NCI-H524 (cell line): ENCODE measurements at regions not wholly inside any gene's neighbourhood (a gene's known extent, or its start where the extent isn't known, plus 50 kb on each side); places are given as distances from the start of the nearest gene placed in this dataset.

Experiments used
- DNase-seq, 2 experiments: peaks; one replicate each; lab custom pipeline; 2025; lab: John Stamatoyannopoulos, UW

GRCh38 chr1:117260761-117261423 is 50.2 kb upstream of the VTCN1 start:
- DNase-seq: no peak
